Breast epithelium (tissue), 4 donors: ENCODE measurements at regions not wholly inside any gene's neighbourhood (a gene's known extent, or its start where the extent isn't known, plus 50 kb on each side); places are given as distances from the start of the nearest gene placed in this dataset.

Experiments used
- DNase-seq, 2 donors: peaks; one replicate each; pipeline ENCODE4 v3.0.0-alpha.2; 2019; ENCODE audit warnings: low spot score in 2 of 2
- H3K27ac ChIP-seq, 2 donors: fragments of 200-600 bp; sonication (generic) in 1 of 2; one replicate each; pipeline ENCODE4 v1.5.1; 2016 to 2019; ENCODE audit warnings: mild to moderate bottlenecking in 1 of 2
- H3K27me3 ChIP-seq, 2 donors: fragments of 200-600 bp; sonication (generic) in 1 of 2; one replicate each; pipeline versions ENCODE4 v1.5.1 to v1.6.0; 2017 to 2019; ENCODE audit warnings: control low read depth in 1 of 2, mild to moderate bottlenecking in 1 of 2
- H3K36me3 ChIP-seq: fragments of 200-600 bp; one replicate; pipeline ENCODE4 v1.5.1; 2019
- H3K4me1 ChIP-seq, 2 donors: fragments of 200-600 bp; sonication (generic); one replicate each; pipeline ENCODE4 v1.5.1; 2016 to 2019; ENCODE audit warnings: control low read depth in 1 of 2
- H3K4me3 ChIP-seq, 3 donors: fragments of 200-600 bp; sonication (generic); 1 replicate in 2 of 3; 2 replicates in 1 of 3; pipeline ENCODE4 v1.5.1; 2016 to 2019; ENCODE audit warnings: mild to moderate bottlenecking in 3 of 3, moderate library complexity in 2 of 3
- H3K9me3 ChIP-seq, 2 donors: fragments of 200-600 bp; sonication (generic) in 1 of 2; one replicate each; pipeline ENCODE4 v1.5.1; 2016 to 2019; ENCODE audit warnings: control low read depth in 1 of 2
- CTCF ChIP-seq, 3 donors: fragments of 450-650 bp; IDR thresholded peaks; one replicate each; pipeline ENCODE4 v1.5.1; 2016 to 2017; ENCODE audit warnings: antibody characterized with exemption in 3 of 3, mild to moderate bottlenecking in 3 of 3, moderate library complexity in 3 of 3
- POLR2A ChIP-seq: fragments of 450-650 bp; IDR thresholded peaks from one replicate; pipeline ENCODE4 v1.6.1; 2016; ENCODE audit warnings: antibody characterized with exemption, mild to moderate bottlenecking, moderate library complexity
- POLR2AphosphoS5 ChIP-seq, 3 donors: sonication (generic); formaldehyde crosslinking; IDR thresholded peaks; one replicate each; pipeline ENCODE4 v1.6.1; 2017; ENCODE audit warnings: antibody characterized with exemption in 3 of 3
- intact Hi-C: fragments of 100-400 bp; cut with DNase I; formaldehyde crosslinking; loops from one replicate; pipeline ENCODE4 v1.15.1; 2023; ENCODE audit warnings: low total_unique reads

DNA sequence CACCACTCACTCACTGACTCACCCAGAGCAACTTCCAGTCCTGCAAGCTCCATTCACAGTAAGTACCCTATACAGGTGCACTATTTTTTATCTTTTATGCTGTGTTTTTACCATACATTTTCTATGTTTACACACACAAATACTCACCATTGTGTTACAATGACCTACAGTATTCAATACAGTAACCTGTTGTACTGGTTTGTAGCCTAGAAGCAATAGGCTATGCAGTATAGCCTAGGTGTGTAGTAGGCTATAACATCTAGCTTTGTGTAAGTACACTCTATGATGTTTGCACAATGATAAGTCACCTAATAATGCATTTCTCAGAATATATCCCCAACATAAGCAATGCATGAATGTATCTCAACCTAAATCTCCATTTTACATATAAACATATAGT is 541.1 kb downstream of the NR2F1-AS1 start:
- TF ChIP-seq POLR2A: no peak
- no peak for TF ChIP-seq CTCF (IDR thresholded peaks at IDR 0.05)
- no peak for TF ChIP-seq POLR2AphosphoS5 (IDR thresholded peaks at IDR 0.05)
- Histone ChIP-seq H3K4me1 (no peaks in the 10 kb centered on the region), H3K27me3 (no peaks in the 10 kb centered on the region), H3K27ac (no peak overlapping the region), H3K36me3 (no peaks in the 10 kb centered on the region), H3K9me3 (no peaks in the 10 kb centered on the region), H3K4me3 (no peak overlapping the region)
- intact Hi-C loops: no loop called here
- DNase-seq: no peak

DNA sequence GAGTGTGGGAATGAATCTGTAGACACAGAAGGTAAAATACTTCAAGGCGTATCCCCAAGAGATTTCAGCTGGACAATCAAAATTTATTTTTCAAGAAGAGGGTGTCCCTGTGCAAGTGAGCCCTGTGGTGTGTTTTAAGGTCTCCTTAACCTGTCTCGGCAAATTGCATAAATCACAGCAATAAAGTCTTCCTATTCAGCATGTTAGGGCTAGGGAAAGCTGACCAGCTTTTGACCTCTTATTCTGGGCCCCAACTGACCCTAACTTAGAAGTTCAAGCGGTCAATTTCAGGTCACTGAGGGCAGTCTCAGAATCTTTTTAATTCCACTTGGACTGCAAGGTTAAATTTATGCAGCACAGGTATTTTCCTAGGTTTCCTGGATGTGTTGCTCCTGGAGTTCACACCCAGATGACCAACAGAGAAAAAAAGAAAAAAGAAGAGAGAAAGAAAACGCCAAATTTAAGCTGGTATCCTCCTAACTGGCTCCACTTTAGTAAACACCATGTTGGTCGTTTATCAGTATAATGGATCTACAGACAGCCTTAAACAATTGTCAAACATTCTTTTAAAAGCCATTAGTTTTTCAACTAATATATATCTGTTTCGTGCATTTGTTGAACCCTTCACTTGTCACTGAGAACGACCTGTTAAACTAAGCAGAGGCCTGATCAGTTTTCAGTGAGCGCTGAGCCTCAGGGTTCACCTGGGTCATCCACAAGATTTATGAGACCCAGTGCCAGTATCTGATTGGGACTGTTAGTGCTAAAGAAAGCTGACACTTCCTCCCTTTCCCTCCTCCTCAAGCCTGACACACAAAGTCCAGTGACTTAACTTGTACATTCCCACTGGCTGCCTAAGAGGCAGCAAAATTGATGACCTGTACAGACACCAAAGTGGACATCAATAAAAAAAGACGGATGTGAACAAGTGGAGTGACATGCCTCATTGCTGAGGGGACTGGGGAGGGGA is 546.1 kb downstream of the NR2F1-AS1 start:
- Histone ChIP-seq H3K36me3 (no peaks in the 10 kb centered on the region), H3K4me1 (no peaks in the 10 kb centered on the region), H3K27ac (no peak overlapping the region), H3K9me3 (no peaks in the 10 kb centered on the region), H3K4me3 (no peak overlapping the region), H3K27me3 (no peaks in the 10 kb centered on the region)
- no peak for DNase-seq
- intact Hi-C loops: no loop called here
- no peak for TF ChIP-seq CTCF (IDR thresholded peaks at IDR 0.05)
- no peak for TF ChIP-seq POLR2A
- no peak for TF ChIP-seq POLR2AphosphoS5 (IDR thresholded peaks at IDR 0.05)

DNA sequence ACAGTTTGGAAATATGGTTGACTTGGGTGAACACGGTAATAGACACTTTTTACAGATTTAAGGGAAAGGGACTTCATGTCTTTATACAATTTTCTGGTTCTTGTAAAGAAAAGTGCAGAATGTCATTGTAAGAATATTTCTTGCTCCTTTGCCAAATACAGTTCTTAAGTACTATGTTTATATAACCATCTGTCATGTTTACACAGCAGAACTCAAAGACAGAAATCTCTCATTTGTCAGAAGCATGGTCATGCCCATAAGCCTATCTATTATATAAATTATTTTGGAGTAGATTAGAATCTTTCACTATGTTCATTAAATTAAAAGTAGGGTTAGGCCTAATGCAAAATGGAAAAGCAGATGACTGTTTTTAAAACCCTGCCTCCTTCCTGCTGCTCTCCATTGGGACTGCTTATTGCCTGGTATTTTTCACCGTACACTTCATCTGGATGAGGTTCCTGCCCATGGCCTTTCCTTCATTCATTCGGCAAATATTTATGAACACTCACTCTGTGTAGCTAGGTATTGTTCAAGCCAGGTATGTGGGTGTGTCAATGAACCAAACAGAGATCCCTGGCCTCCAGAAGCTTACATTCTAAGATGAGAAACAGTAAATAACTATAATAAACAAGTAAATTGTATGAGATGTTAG is 558.1 kb downstream of the NR2F1-AS1 start:
- intact Hi-C loops: no loop called here
- Histone ChIP-seq H3K9me3 (no peaks in the 10 kb centered on the region), H3K36me3 (no peaks in the 10 kb centered on the region), H3K27ac (no peak overlapping the region), H3K4me1 (no peaks in the 10 kb centered on the region), H3K27me3 (no peaks in the 10 kb centered on the region), H3K4me3 (no peak overlapping the region)
- TF ChIP-seq POLR2A: no peak
- TF ChIP-seq POLR2AphosphoS5 (IDR thresholded peaks at IDR 0.05): no peak
- no peak for TF ChIP-seq CTCF (IDR thresholded peaks at IDR 0.05)
- DNase-seq: no peak

- Histone ChIP-seq H3K27ac (no peak overlapping the region), H3K27me3 (no peaks in the 10 kb centered on the region), H3K4me3 (no peak overlapping the region), H3K4me1 (no peaks in the 10 kb centered on the region), H3K9me3 (no peaks in the 10 kb centered on the region), H3K36me3 (no peaks in the 10 kb centered on the region)
- no peak for TF ChIP-seq POLR2A
- TF ChIP-seq CTCF (IDR thresholded peaks at IDR 0.05): no peak
- no peak for TF ChIP-seq POLR2AphosphoS5 (IDR thresholded peaks at IDR 0.05)
- intact Hi-C loops: no loop called here
- no peak for DNase-seq
Observed at GRCh38 chr5:93022211-93022610, 558.8 kb downstream of the NR2F1-AS1 start.

- no peaks in the 10 kb centered on the region for H3K36me3 ChIP-seq
- no peak overlapping the region for H3K27ac ChIP-seq
- H3K4me1 ChIP-seq: no peaks in the 10 kb centered on the region
- H3K27me3 ChIP-seq: no peaks in the 10 kb centered on the region
- no peak overlapping the region for H3K4me3 ChIP-seq
- TF ChIP-seq POLR2A (no peak), CTCF (IDR thresholded peaks at IDR 0.05) (no peak), POLR2AphosphoS5 (IDR thresholded peaks at IDR 0.05) (no peak)
- intact Hi-C loops: no loop called here
- H3K9me3 ChIP-seq: no peaks in the 10 kb centered on the region
- no peak for DNase-seq
Observed at GRCh38 chr5:93019896-93020295, 561.1 kb downstream of the NR2F1-AS1 start.
